H1 (cell line): ENCODE measurements at regions not wholly inside any gene's neighbourhood (a gene's known extent, or its start where the extent isn't known, plus 50 kb on each side); places are given as distances from the start of the nearest gene placed in this dataset.

ENCODE experiments used
- CTCF ChIA-PET: fragments of 300-600 bp; sonication (Branson Sonifier 250); formaldehyde crosslinking; loops from one replicate; lab custom pipeline; 2021; ENCODE audit not compliant: partially characterized antibody; lab: Charles Lee
- POLR2A ChIA-PET: fragments of 300-600 bp; sonication (Branson Sonifier 250); formaldehyde crosslinking; loops from one replicate; lab custom pipeline; 2021; ENCODE audit warnings: inconsistent platforms; ENCODE audit not compliant: partially characterized antibody; lab: Charles Lee
- DNase-seq, 2 experiments: peaks; one replicate each; pipeline versions ENCODE4 v3.0.0 to v3.0.0-alpha.2; 2010 to 2022; ENCODE audit warnings: low spot score in 2 of 2, low read depth in 1 of 2, mixed read lengths in 1 of 2
- FAIRE-seq: peaks from 2 replicates; lab custom pipeline; 2011; peaks lifted over from hg19 to GRCh38; lab: Jason Lieb, UNC
- H2AFZ ChIP-seq: 2 replicates; pipeline ENCODE4 v1.8.1; 2012; ENCODE audit warnings: low read length, inconsistent platforms
- H2AK5ac ChIP-seq: 2 replicates; pipeline ENCODE4 v1.6.1; 2013; ENCODE audit warnings: low read depth, low read length
- H2BK120ac ChIP-seq: replicated peaks from 2 replicates; pipeline ENCODE3; 2013; ENCODE audit warnings: low read depth, low read length, inconsistent platforms
- H2BK12ac ChIP-seq: 2 replicates; pipeline ENCODE4 v1.6.1; 2013; ENCODE audit warnings: low read depth, low read length
- H2BK15ac ChIP-seq: 2 replicates; pipeline ENCODE4 v1.6.1; 2013; ENCODE audit warnings: low read length
- H2BK20ac ChIP-seq: 2 replicates; pipeline ENCODE4 v1.6.1; 2013; ENCODE audit warnings: low read length
- H2BK5ac ChIP-seq: 2 replicates; pipeline ENCODE4 v1.6.1; 2013; ENCODE audit warnings: low read depth, low read length
- H3K14ac ChIP-seq: 2 replicates; pipeline ENCODE4 v1.6.1; 2013; ENCODE audit warnings: inconsistent platforms; ENCODE audit not compliant: insufficient read length
- H3K18ac ChIP-seq: 2 replicates; pipeline ENCODE4 v1.6.1; 2013; ENCODE audit warnings: low read length; ENCODE audit errors: extremely low read depth
- H3K23ac ChIP-seq: 2 replicates; pipeline ENCODE4 v1.6.1; 2013; ENCODE audit warnings: inconsistent platforms; ENCODE audit not compliant: insufficient read length
- H3K23me2 ChIP-seq: 2 replicates; pipeline ENCODE4 v1.6.1; 2013; ENCODE audit warnings: low read depth, low read length
- H3K27ac ChIP-seq: 2 replicates; pipeline ENCODE4 v1.6.1; 2011; ENCODE audit warnings: low read depth, low read length, inconsistent platforms
- H3K27me3 ChIP-seq, 4 experiments: replicated peaks in 1 of 4; 1 replicate in 1 of 4; 2 replicates in 3 of 4; pipeline versions ENCODE4 v1.6.1 to v1.8.1; 2011 to 2013; ENCODE audit warnings: low read length in 3 of 4, mild to moderate bottlenecking in 3 of 4, inconsistent platforms in 2 of 4, mixed read lengths in 2 of 4, moderate library complexity in 1 of 4; ENCODE audit not compliant: control insufficient read depth in 3 of 4, insufficient read depth in 3 of 4; ENCODE audit errors: extremely low read depth in 1 of 4
- H3K36me3 ChIP-seq, 4 experiments: 2 replicates each; pipeline versions ENCODE4 v1.6.1 to v1.8.1; 2011 to 2013; ENCODE audit warnings: mild to moderate bottlenecking in 4 of 4, low read length in 3 of 4, moderate library complexity in 2 of 4, control low read depth in 1 of 4, inconsistent platforms in 1 of 4; ENCODE audit not compliant: insufficient read depth in 4 of 4, control insufficient read depth in 2 of 4
- H3K4ac ChIP-seq: replicated peaks from 2 replicates; pipeline ENCODE3; 2013; ENCODE audit warnings: low read length, low read depth, mixed read lengths, inconsistent platforms; ENCODE audit not compliant: insufficient read length
- H3K4me1 ChIP-seq, 4 experiments: replicated peaks in 1 of 4; 1 replicate in 1 of 4; 2 replicates in 3 of 4; pipeline versions ENCODE4 v1.6.1 to v1.8.1; 2011 to 2013; ENCODE audit warnings: low read length in 3 of 4, inconsistent platforms in 2 of 4, mixed read lengths in 1 of 4; ENCODE audit not compliant: insufficient read depth in 4 of 4, control insufficient read depth in 3 of 4
- H3K4me2 ChIP-seq, 2 experiments: 2 replicates each; pipeline versions ENCODE4 v1.6.1 to v1.8.1; 2011 to 2013; ENCODE audit warnings: low read depth in 2 of 2, low read length in 2 of 2, control low read depth in 1 of 2, inconsistent platforms in 1 of 2, mild to moderate bottlenecking in 1 of 2; ENCODE audit not compliant: insufficient read depth in 1 of 2
- H3K4me3 ChIP-seq, 4 experiments: fragments of 200-600, 300-600 bp in 1 of 4; sonication (generic), shearing (Covaris generic), sonication (Bioruptor Twin) in 1 of 4; 2 replicates each; pipeline versions ENCODE4 v1.5.1 to v1.8.1; 2011 to 2016; ENCODE audit warnings: low read length in 4 of 4, low read depth in 3 of 4, control low read depth in 2 of 4, inconsistent platforms in 2 of 4, mild to moderate bottlenecking in 2 of 4, mixed read lengths in 1 of 4, moderate library complexity in 1 of 4; ENCODE audit not compliant: insufficient read depth in 2 of 4; ENCODE audit errors: extremely low read depth in 1 of 4
- H3K56ac ChIP-seq: replicated peaks from 2 replicates; pipeline ENCODE3; 2013; ENCODE audit warnings: low read depth, mild to moderate bottlenecking, mixed read lengths, low read length, inconsistent platforms; ENCODE audit not compliant: insufficient read length
- H3K79me1 ChIP-seq: 2 replicates; pipeline ENCODE4 v1.6.1; 2013; ENCODE audit warnings: low read depth, low read length, control low read depth
- H3K79me2 ChIP-seq, 2 experiments: 2 replicates each; pipeline versions ENCODE4 v1.6.1 to v1.8.1; 2012 to 2013; ENCODE audit warnings: low read length in 2 of 2, mild to moderate bottlenecking in 2 of 2, inconsistent platforms in 1 of 2; ENCODE audit not compliant: insufficient read depth in 2 of 2, control insufficient read depth in 1 of 2
- H3K9ac ChIP-seq, 4 experiments: replicated peaks in 1 of 4; 1 replicate in 1 of 4; 2 replicates in 3 of 4; pipeline versions ENCODE4 v1.6.1 to v1.8.1; 2011 to 2013; ENCODE audit warnings: low read depth in 3 of 4, low read length in 3 of 4, control low read depth in 2 of 4, mild to moderate bottlenecking in 2 of 4, moderate library complexity in 2 of 4, inconsistent platforms in 1 of 4; ENCODE audit errors: extremely low read depth in 1 of 4
- H3K9me3 ChIP-seq, 2 experiments: 2 replicates each; pipeline versions ENCODE4 v1.6.1 to v1.8.1; 2012 to 2013; ENCODE audit warnings: mild to moderate bottlenecking in 2 of 2, moderate library complexity in 2 of 2, control low read depth in 1 of 2, inconsistent platforms in 1 of 2, low read depth in 1 of 2, low read length in 1 of 2, mixed read lengths in 1 of 2; ENCODE audit not compliant: insufficient read depth in 2 of 2
- H4K20me1 ChIP-seq, 2 experiments: replicated peaks in 1 of 2; 2 replicates each; pipeline versions ENCODE3 to v1.8.1; 2011 to 2013; ENCODE audit warnings: inconsistent platforms in 2 of 2, low read length in 2 of 2, mild to moderate bottlenecking in 1 of 2; ENCODE audit not compliant: insufficient read depth in 2 of 2, control insufficient read depth in 1 of 2
- H4K5ac ChIP-seq: 2 replicates; pipeline ENCODE4 v1.6.1; 2013; ENCODE audit warnings: low read length, low read depth, mixed read lengths, inconsistent platforms; ENCODE audit not compliant: insufficient read length
- H4K8ac ChIP-seq: 2 replicates; pipeline ENCODE4 v1.8.0; 2013; ENCODE audit warnings: mild to moderate bottlenecking, moderate library complexity, low read length, inconsistent platforms; ENCODE audit not compliant: insufficient read depth; ENCODE audit errors: extremely low read depth
- H4K91ac ChIP-seq: replicated peaks from 2 replicates; pipeline ENCODE3; 2013; ENCODE audit warnings: low read length, mixed read lengths, inconsistent platforms; ENCODE audit not compliant: insufficient read length
- BRCA1 ChIP-seq: IDR thresholded peaks from 2 replicates; pipeline ENCODE4 v1.6.1; 2012; ENCODE audit warnings: low read depth, low read length, improper control_type of control experiment
- RNF2 ChIP-seq: fragments of 200-900, 300-1000 bp; sonication (generic); IDR thresholded peaks from 2 replicates; pipeline ENCODE4 v1.7.1; 2016; ENCODE audit warnings: borderline replicate concordance, low read depth, mild to moderate bottlenecking, antibody characterized with exemption, low read length; ENCODE audit not compliant: poor library complexity, severe bottlenecking; ENCODE audit errors: missing control alignments
- SP1 ChIP-seq: IDR thresholded peaks from 2 replicates; pipeline ENCODE4 v1.6.1; 2011; ENCODE audit warnings: low read depth, low read length
- ZNF274 ChIP-seq: IDR thresholded peaks from 2 replicates; pipeline ENCODE4 v1.7.0; 2012; ENCODE audit warnings: low read length, borderline replicate concordance; ENCODE audit errors: extremely low read depth
- WGBS, 2 experiments: shearing (Covaris generic) in 1 of 2; methylation state at CpG; one replicate each; pipeline versions ENCODE4 v1.1.6 to v1.1.7; 2013 to 2015; ENCODE audit warnings: low lambda C conversion rate in 2 of 2, mixed read lengths in 2 of 2, inconsistent platforms in 1 of 2, low coverage in 1 of 2, missing lambda C conversion rate in 1 of 2; ENCODE audit not compliant: insufficient replicate concordance in 2 of 2, insufficient coverage in 1 of 2, insufficient read length in 1 of 2; ENCODE audit errors: extremely low coverage in 1 of 2, missing lambda C conversion rate in 1 of 2; 5-methylcytosine and 5-hydroxymethylcytosine counted together
- TF ChIP-seq, protein P1 (sequence below): IDR thresholded peaks from 2 replicates; pipeline ENCODE4 v1.6.1; 2011; ENCODE audit warnings: low read length, improper control_type of control experiment

DNA sequence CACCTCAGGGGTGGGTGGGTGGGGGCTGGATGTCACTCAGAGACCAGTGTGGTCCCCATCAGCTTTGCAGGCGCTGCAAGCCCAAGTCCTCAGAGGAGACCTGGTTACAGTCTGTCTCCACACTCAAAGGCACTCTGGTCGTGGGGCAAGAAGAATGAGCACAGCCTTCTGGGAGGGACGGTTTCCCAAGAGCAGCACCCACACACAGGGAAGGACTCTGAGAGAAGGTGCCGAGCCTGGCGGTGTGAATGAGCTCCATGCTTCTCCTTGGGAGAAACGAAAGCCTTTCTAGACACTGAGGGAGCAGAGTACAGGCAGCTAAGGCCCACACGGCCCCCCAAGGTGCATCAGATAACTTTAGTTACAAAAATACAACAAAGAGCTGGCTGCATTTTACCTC lies 473.6 kb downstream of the FOXO1 start:
- Histone ChIP-seq H3K27ac (no peak overlapping the region), H3K79me2 (no peaks in the 10 kb centered on the region), H2BK20ac (no peak overlapping the region), H3K4me3 (no peak overlapping the region), H3K4ac (no peak overlapping the region), H3K14ac (no peak overlapping the region), H2AK5ac (no peak overlapping the region), H3K4me1 (peaks cover 0 to 7% (median 0%) of the 10 kb centered on the region in 4 experiments; a peak in 2 of 7 replicates), H4K5ac (no peak overlapping the region), H4K20me1 (peaks cover 0 to 2% of the 10 kb centered on the region in 2 experiments), H3K56ac (no peak overlapping the region), H2BK15ac (no peak overlapping the region), H3K18ac (no peak overlapping the region), H3K9me3 (no peaks in the 10 kb centered on the region), H4K91ac (no peak overlapping the region), H3K4me2 (no peak overlapping the region), H3K36me3 (no peaks in the 10 kb centered on the region), H2BK5ac (no peak overlapping the region), H3K27me3 (no peaks in the 10 kb centered on the region; a peak in 1 of 7 replicates), H2BK12ac (no peak overlapping the region), H4K8ac (no peak overlapping the region), H3K23ac (no peak overlapping the region), H3K23me2 (peaks cover 4% of the 10 kb centered on the region; the same call in 1 of the 2 replicates), H3K79me1 (no peaks in the 10 kb centered on the region), H2BK120ac (no peak overlapping the region), H2AFZ (no peak overlapping the region), H3K9ac (no peak overlapping the region)
- DNase-seq (no peak), FAIRE-seq (no peak)
- POLR2A ChIA-PET: no interaction called here
- CTCF ChIA-PET: interaction anchor here (1.0 kb wide), 1 partner anchor 124 kb away, joined by 5 read pairs; no protein-coding TSS in a partner anchor
- 80% methylated on average over 5 of the region's 7 CpGs; no CpG with 5 or more reads in 1 of the 2 experiments for WGBS, 2 experiments
- TF ChIP-seq, protein P1, sequence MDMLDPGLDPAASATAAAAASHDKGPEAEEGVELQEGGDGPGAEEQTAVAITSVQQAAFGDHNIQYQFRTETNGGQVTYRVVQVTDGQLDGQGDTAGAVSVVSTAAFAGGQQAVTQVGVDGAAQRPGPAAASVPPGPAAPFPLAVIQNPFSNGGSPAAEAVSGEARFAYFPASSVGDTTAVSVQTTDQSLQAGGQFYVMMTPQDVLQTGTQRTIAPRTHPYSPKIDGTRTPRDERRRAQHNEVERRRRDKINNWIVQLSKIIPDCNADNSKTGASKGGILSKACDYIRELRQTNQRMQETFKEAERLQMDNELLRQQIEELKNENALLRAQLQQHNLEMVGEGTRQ: no peak
- TF ChIP-seq ZNF274 (no peak), BRCA1 (no peak), SP1 (no peak), RNF2 (no peak)
